ENCODE measurements at regions not wholly inside any gene's neighbourhood (a gene's known extent, or its start where the extent isn't known, plus 50 kb on each side); places are given as distances from the start of the nearest gene placed in this dataset.

GRCh38 chr6:9439621-9440330 lies 975.1 kb downstream of the TFAP2A start:
- TF ChIP-seq CTCF (conservative IDR thresholded peaks at IDR 0.05 in 1 of 2, IDR thresholded peaks at IDR 0.05 in 1 of 2; ENCODE audit: extremely low read depth in 1 of 2, insufficient read depth in 1 of 2, low read depth in 1 of 2, low read length in 2 of 2) (no peak), EZH2 (IDR thresholded peaks at IDR 0.05; ENCODE audit: borderline replicate concordance, low read length) (no peak)

Data from mammary epithelial cell (primary cell).